Liver (tissue), 8 donors: ENCODE measurements at regions not wholly inside any gene's neighbourhood (a gene's known extent, or its start where the extent isn't known, plus 50 kb on each side); places are given as distances from the start of the nearest gene placed in this dataset.

Experiments
- DNase-seq: peaks from one replicate; pipeline ENCODE4 v3.0.0-alpha.2; 2017; ENCODE audit warnings: low spot score
- H3K27ac ChIP-seq, 2 donors: one replicate each; pipeline ENCODE4 v1.7.0; 2013; ENCODE audit warnings: inconsistent platforms in 2 of 2, low read length in 2 of 2, control low read depth in 1 of 2, low read depth in 1 of 2, mild to moderate bottlenecking in 1 of 2
- H3K27me3 ChIP-seq, 4 donors: one replicate each; pipeline versions ENCODE4 v1.6.1 to v1.7.0; 2013; ENCODE audit warnings: low read length in 3 of 4, inconsistent platforms in 1 of 4, mild to moderate bottlenecking in 1 of 4, moderate library complexity in 1 of 4; ENCODE audit not compliant: control insufficient read depth in 4 of 4, insufficient read depth in 4 of 4
- H3K36me3 ChIP-seq, 4 donors: one replicate each; pipeline versions ENCODE4 v1.6.1 to v1.7.0; 2013; ENCODE audit warnings: low read length in 3 of 4, mild to moderate bottlenecking in 3 of 4, low read depth in 1 of 4, moderate library complexity in 1 of 4; ENCODE audit not compliant: control insufficient read depth in 4 of 4, insufficient read depth in 3 of 4
- H3K4me1 ChIP-seq, 4 donors: one replicate each; pipeline versions ENCODE4 v1.6.1 to v1.7.0; 2013; ENCODE audit warnings: low read length in 3 of 4, mild to moderate bottlenecking in 3 of 4, moderate library complexity in 1 of 4; ENCODE audit not compliant: control insufficient read depth in 4 of 4, insufficient read depth in 4 of 4
- H3K4me3 ChIP-seq, 3 donors: one replicate each; pipeline versions ENCODE4 v1.6.1 to v1.7.0; 2013; ENCODE audit warnings: low read length in 3 of 3, control low read depth in 1 of 3, low read depth in 1 of 3, mild to moderate bottlenecking in 1 of 3
- H3K9ac ChIP-seq, 2 donors: one replicate each; pipeline ENCODE4 v1.7.0; 2013; ENCODE audit warnings: low read length in 2 of 2, mild to moderate bottlenecking in 2 of 2, moderate library complexity in 2 of 2, control low read depth in 1 of 2, low read depth in 1 of 2
- H3K9me3 ChIP-seq, 4 donors: one replicate each; pipeline versions ENCODE4 v1.6.1 to v1.7.0; 2013; ENCODE audit warnings: low read length in 3 of 4; ENCODE audit not compliant: control insufficient read depth in 4 of 4
- ATF3 ChIP-seq: IDR thresholded peaks from 2 replicates; pipeline ENCODE4 v1.6.1; 2016; ENCODE audit warnings: antibody characterized with exemption
- EGR1 ChIP-seq, 2 donors: IDR thresholded peaks; 2 replicates each; pipeline ENCODE4 v1.6.1; 2016 to 2018; ENCODE audit warnings: antibody characterized with exemption in 2 of 2, low read depth in 2 of 2
- FOXA1 ChIP-seq: IDR thresholded peaks from 2 replicates; pipeline ENCODE4 v1.6.1; 2016; ENCODE audit warnings: antibody characterized with exemption
- FOXA2 ChIP-seq: IDR thresholded peaks from 2 replicates; pipeline ENCODE4 v1.6.1; 2016; ENCODE audit warnings: antibody characterized with exemption
- GABPA ChIP-seq, 2 donors: IDR thresholded peaks in 1 of 2; conservative IDR thresholded peaks in 1 of 2; 2 replicates each; pipeline ENCODE4 v1.6.1; 2016; ENCODE audit warnings: antibody characterized with exemption in 2 of 2, mild to moderate bottlenecking in 1 of 2, moderate library complexity in 1 of 2
- HNF4A ChIP-seq, 2 donors: conservative IDR thresholded peaks; 2 replicates each; pipeline ENCODE4 v1.6.1; 2016; ENCODE audit warnings: antibody characterized with exemption in 2 of 2, mild to moderate bottlenecking in 2 of 2
- HNF4G ChIP-seq: IDR thresholded peaks from 2 replicates; pipeline ENCODE4 v1.6.1; 2016; ENCODE audit warnings: antibody characterized with exemption
- JUND ChIP-seq, 2 donors: IDR thresholded peaks; 2 replicates each; pipeline ENCODE4 v1.6.1; 2016; ENCODE audit warnings: antibody characterized with exemption in 2 of 2
- NR2F2 ChIP-seq: IDR thresholded peaks from 2 replicates; pipeline ENCODE4 v1.6.1; 2016; ENCODE audit warnings: antibody characterized with exemption
- RAD21 ChIP-seq, 2 donors: IDR thresholded peaks; 2 replicates each; pipeline ENCODE4 v1.6.1; 2016; ENCODE audit warnings: antibody characterized with exemption in 2 of 2, mild to moderate bottlenecking in 2 of 2
- REST ChIP-seq: IDR thresholded peaks from 2 replicates; pipeline ENCODE4 v1.6.1; 2016; ENCODE audit warnings: antibody characterized with exemption, mild to moderate bottlenecking
- RXRA ChIP-seq, 2 donors: IDR thresholded peaks; 2 replicates each; pipeline ENCODE4 v1.6.1; 2017 to 2018; ENCODE audit warnings: antibody characterized with exemption in 2 of 2, mild to moderate bottlenecking in 1 of 2
- SP1 ChIP-seq: IDR thresholded peaks from 2 replicates; pipeline ENCODE4 v1.6.1; 2018; ENCODE audit warnings: antibody characterized with exemption, mild to moderate bottlenecking
- TAF1 ChIP-seq: conservative IDR thresholded peaks from 2 replicates; pipeline ENCODE4 v1.6.1; 2016; ENCODE audit warnings: antibody characterized with exemption, mild to moderate bottlenecking
- YY1 ChIP-seq: IDR thresholded peaks from 2 replicates; pipeline ENCODE4 v1.6.1; 2016; ENCODE audit warnings: antibody characterized with exemption, mild to moderate bottlenecking
- ZBTB33 ChIP-seq: IDR thresholded peaks from 2 replicates; pipeline ENCODE4 v1.6.1; 2016; ENCODE audit warnings: antibody characterized with exemption
- WGBS: extraction: QIAGEN DNeasy Blood & Tissue Kit; methylation state at CpG from one replicate; pipeline ENCODE4 v1.1.7; 2013; 5-methylcytosine and 5-hydroxymethylcytosine counted together
- TF ChIP-seq, protein P1 (sequence below): IDR thresholded peaks from 2 replicates; pipeline ENCODE4 v1.6.1; 2016; ENCODE audit warnings: antibody characterized with exemption
- TF ChIP-seq, protein P2 (sequence below): fragments of 150-350 bp; IDR thresholded peaks from 2 replicates; pipeline ENCODE4 v1.5.1; 2017; ENCODE audit warnings: improper control_type of control experiment, low read depth, low read length; ENCODE audit not compliant: missing input control
- donor health status: healthy.
- donor health status: healthy.
- donor health status: healthy.
- donor health status: healthy.
- donor health status: healthy.

DNA sequence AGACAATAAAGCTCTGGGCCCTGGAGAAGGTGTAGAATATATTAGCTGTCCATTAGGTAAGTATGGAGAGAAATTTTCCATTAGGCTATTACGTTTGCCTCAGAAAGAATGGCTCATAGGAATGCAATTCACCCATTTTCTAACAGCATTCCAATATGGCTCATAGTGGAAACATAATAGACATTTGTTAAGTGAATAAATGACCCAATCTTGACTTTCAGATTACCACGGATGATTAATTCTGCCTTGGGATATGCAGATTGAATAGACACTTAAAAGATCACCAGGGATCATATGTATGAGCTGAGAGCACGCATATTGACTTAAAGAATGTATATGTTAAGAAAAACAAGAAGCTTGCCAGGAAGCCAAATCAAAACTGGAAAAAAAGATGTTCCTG, 209.1 kb upstream of the CDYL start (continued):
- TF ChIP-seq REST = no peak

- TF ChIP-seq RXRA (IDR thresholded peaks at IDR 0.05) = no peak
- H3K9ac ChIP-seq = no peak overlapping the region
- DNase-seq = no peak
- H3K36me3 ChIP-seq = no peaks in the 10 kb centered on the region
- 86% methylated on average over 17 of the region's 17 CpGs for WGBS
- H3K4me3 ChIP-seq = no peak overlapping the region
- peaks cover 0 to 5% (median 2%) of the 10 kb centered on the region in 4 donors for H3K9me3 ChIP-seq
- no peak overlapping the region for H3K27ac ChIP-seq
- H3K27me3 ChIP-seq = no peaks in the 10 kb centered on the region
- no peaks in the 10 kb centered on the region for H3K4me1 ChIP-seq
Measured at GRCh38 chr6:4565301-4566250, 210.6 kb upstream of the CDYL start.

GRCh38 chr6:4564801-4565271, 211.4 kb upstream of the CDYL start:
- Histone ChIP-seq H3K36me3 (no peaks in the 10 kb centered on the region), H3K4me3 (no peak overlapping the region), H3K9me3 (peaks cover 0 to 3% (median 0%) of the 10 kb centered on the region in 4 donors), H3K9ac (no peak overlapping the region), H3K4me1 (no peaks in the 10 kb centered on the region), H3K27ac (no peak overlapping the region), H3K27me3 (no peaks in the 10 kb centered on the region)
- no peak for DNase-seq
- WGBS = 75% methylated on average over 6 of the region's 6 CpGs
- TF ChIP-seq GABPA (IDR thresholded peaks at IDR 0.05 in 1 of 2, conservative IDR thresholded peaks at IDR 0.05 in 1 of 2) = no peak
- TF ChIP-seq TAF1 = no peak
- no peak for TF ChIP-seq FOXA2
- TF ChIP-seq, protein P1, sequence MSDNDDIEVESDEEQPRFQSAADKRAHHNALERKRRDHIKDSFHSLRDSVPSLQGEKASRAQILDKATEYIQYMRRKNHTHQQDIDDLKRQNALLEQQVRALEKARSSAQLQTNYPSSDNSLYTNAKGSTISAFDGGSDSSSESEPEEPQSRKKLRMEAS = no peak
- TF ChIP-seq, protein P2, sequence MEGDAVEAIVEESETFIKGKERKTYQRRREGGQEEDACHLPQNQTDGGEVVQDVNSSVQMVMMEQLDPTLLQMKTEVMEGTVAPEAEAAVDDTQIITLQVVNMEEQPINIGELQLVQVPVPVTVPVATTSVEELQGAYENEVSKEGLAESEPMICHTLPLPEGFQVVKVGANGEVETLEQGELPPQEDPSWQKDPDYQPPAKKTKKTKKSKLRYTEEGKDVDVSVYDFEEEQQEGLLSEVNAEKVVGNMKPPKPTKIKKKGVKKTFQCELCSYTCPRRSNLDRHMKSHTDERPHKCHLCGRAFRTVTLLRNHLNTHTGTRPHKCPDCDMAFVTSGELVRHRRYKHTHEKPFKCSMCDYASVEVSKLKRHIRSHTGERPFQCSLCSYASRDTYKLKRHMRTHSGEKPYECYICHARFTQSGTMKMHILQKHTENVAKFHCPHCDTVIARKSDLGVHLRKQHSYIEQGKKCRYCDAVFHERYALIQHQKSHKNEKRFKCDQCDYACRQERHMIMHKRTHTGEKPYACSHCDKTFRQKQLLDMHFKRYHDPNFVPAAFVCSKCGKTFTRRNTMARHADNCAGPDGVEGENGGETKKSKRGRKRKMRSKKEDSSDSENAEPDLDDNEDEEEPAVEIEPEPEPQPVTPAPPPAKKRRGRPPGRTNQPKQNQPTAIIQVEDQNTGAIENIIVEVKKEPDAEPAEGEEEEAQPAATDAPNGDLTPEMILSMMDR = no peak
- TF ChIP-seq SP1 = no peak
- TF ChIP-seq ZBTB33 = no peak
- TF ChIP-seq ATF3 = no peak
- no peak for TF ChIP-seq RXRA (IDR thresholded peaks at IDR 0.05)
- TF ChIP-seq HNF4A (conservative IDR thresholded peaks at IDR 0.05) = no peak
- no peak for TF ChIP-seq HNF4G
- TF ChIP-seq JUND (IDR thresholded peaks at IDR 0.05) = no peak
- no peak for TF ChIP-seq YY1
- TF ChIP-seq NR2F2 = no peak
- TF ChIP-seq EGR1 (IDR thresholded peaks at IDR 0.05; ENCODE audit: low read depth in 2 of 2) = no peak
- TF ChIP-seq FOXA1 = no peak
- no peak for TF ChIP-seq RAD21 (IDR thresholded peaks at IDR 0.05)
- no peak for TF ChIP-seq REST
